Cardiac muscle cell (in vitro differentiated cells and primary cell): ENCODE measurements at regions not wholly inside any gene's neighbourhood (a gene's known extent, or its start where the extent isn't known, plus 50 kb on each side); places are given as distances from the start of the nearest gene placed in this dataset.
A peak's percentile ranks its signal among the peaks of the same experiment; 100 is the strongest.

Experiments used
- DNase-seq, 2 donors: peaks; one replicate each; pipeline versions ENCODE4 v3.0.0 to v3.0.0-alpha.2; 2010 to 2017; ENCODE audit warnings: low read depth in 1 of 2, low spot score in 1 of 2
- H3K27ac ChIP-seq: fragments of 200-600 bp; sonication (generic); 2 replicates; pipeline ENCODE4 v1.5.1; 2016
- H3K27me3 ChIP-seq: fragments of 200-600 bp; sonication (generic); 2 replicates; pipeline ENCODE4 v1.6.0; 2016; ENCODE audit warnings: control low read depth
- H3K36me3 ChIP-seq: fragments of 200-600 bp; sonication (generic); 2 replicates; pipeline ENCODE4 v1.5.1; 2016; ENCODE audit warnings: control low read depth
- H3K4me1 ChIP-seq: fragments of 200-600 bp; sonication (generic); 2 replicates; pipeline ENCODE4 v1.8.1; 2017; ENCODE audit warnings: low read depth, mild to moderate bottlenecking, mixed run types
- H3K4me3 ChIP-seq: fragments of 200-600 bp; sonication (generic); 2 replicates; pipeline ENCODE4 v1.5.1; 2016; ENCODE audit warnings: mild to moderate bottlenecking
- H3K9me3 ChIP-seq: fragments of 200-600 bp; sonication (generic); 2 replicates; pipeline ENCODE4 v1.5.1; 2017; ENCODE audit warnings: low read depth, mild to moderate bottlenecking, control low read depth
- CTCF ChIP-seq: IDR thresholded peaks from 2 replicates; pipeline ENCODE4 v1.5.1; 2012; ENCODE audit warnings: low read depth, mild to moderate bottlenecking, low read length

- H3K36me3 ChIP-seq = no peaks in the 10 kb centered on the region
- peaks cover 36% of the 10 kb centered on the region for H3K4me1 ChIP-seq
- H3K27ac ChIP-seq = no peak overlapping the region
- no peak overlapping the region for H3K4me3 ChIP-seq
- H3K9me3 ChIP-seq = no peaks in the 10 kb centered on the region
- no peak for DNase-seq
- TF ChIP-seq CTCF = no peak
- no peaks in the 10 kb centered on the region for H3K27me3 ChIP-seq
Measured at GRCh38 chr6:40718401-40718800, 131.2 kb upstream of the LRFN2 start.

- H3K9me3 ChIP-seq = no peaks in the 10 kb centered on the region
- no peak overlapping the region for H3K27ac ChIP-seq
- TF ChIP-seq CTCF = no peak
- H3K4me1 ChIP-seq = peaks cover 36% of the 10 kb centered on the region
- H3K4me3 ChIP-seq = no peak overlapping the region
- no peaks in the 10 kb centered on the region for H3K36me3 ChIP-seq
- DNase-seq = no peak
- H3K27me3 ChIP-seq = no peaks in the 10 kb centered on the region
Measured at GRCh38 chr6:40717411-40718057, 130.4 kb upstream of the LRFN2 start.

GRCh38 chr6:40715570-40716403 is 128.6 kb upstream of the LRFN2 start:
- DNase-seq = peak in 1 of 2 donors; percentile 52
- Histone ChIP-seq H3K4me3 (no peak overlapping the region), H3K36me3 (no peaks in the 10 kb centered on the region), H3K27ac (no peak overlapping the region), H3K4me1 (peaks cover 26% of the 10 kb centered on the region), H3K9me3 (no peaks in the 10 kb centered on the region), H3K27me3 (no peaks in the 10 kb centered on the region)
- TF ChIP-seq CTCF = no peak

GRCh38 chr6:40714576-40715564 is 127.7 kb upstream of the LRFN2 start:
- Histone ChIP-seq H3K4me1 (peaks cover 19% of the 10 kb centered on the region), H3K36me3 (no peaks in the 10 kb centered on the region), H3K27me3 (no peaks in the 10 kb centered on the region), H3K4me3 (no peak overlapping the region), H3K9me3 (no peaks in the 10 kb centered on the region), H3K27ac (no peak overlapping the region)
- DNase-seq = no peak
- TF ChIP-seq CTCF = no peak

- no peak for TF ChIP-seq CTCF
- no peaks in the 10 kb centered on the region for H3K36me3 ChIP-seq
- H3K27ac ChIP-seq = no peak overlapping the region
Measured at GRCh38 chr6:40714143-40714542, 127.0 kb upstream of the LRFN2 start.

More at GRCh38 chr6:40714143-40714542, 127.0 kb upstream of the LRFN2 start:
- no peak overlapping the region for H3K4me3 ChIP-seq
- no peak for DNase-seq
- no peaks in the 10 kb centered on the region for H3K9me3 ChIP-seq
- no peaks in the 10 kb centered on the region for H3K27me3 ChIP-seq
- H3K4me1 ChIP-seq = peaks cover 13% of the 10 kb centered on the region
